Calu3 (cell line): ENCODE measurements at regions not wholly inside any gene's neighbourhood (a gene's known extent, or its start where the extent isn't known, plus 50 kb on each side); places are given as distances from the start of the nearest gene placed in this dataset.

Experiments
- BruUV-seq: library from RNA; stranded (reverse); fragments of 400-500 nt; replicated peaks from 2 replicates; lab custom pipeline; 2021; lab: Mats Ljungman, UMichigan
- CTCF ChIA-PET: fragments of 300-600 bp; sonication (Branson Sonifier 250); formaldehyde crosslinking; loops from one replicate; lab custom pipeline; 2022; ENCODE audit warnings: antibody characterized with exemption; lab: Charles Lee
- DNase-seq: peaks from one replicate; pipeline ENCODE4 v3.0.0; 2022
- H3K27ac Mint-ChIP-seq: one replicate; pipeline ENCODE4 v1.8.0; 2022; ENCODE audit warnings: mixed read lengths; ENCODE audit not compliant: unreplicated experiment
- H3K27me3 Mint-ChIP-seq: one replicate; pipeline ENCODE4 v1.8.0; 2022; ENCODE audit warnings: mixed read lengths; ENCODE audit not compliant: unreplicated experiment
- H3K36me3 Mint-ChIP-seq: one replicate; pipeline ENCODE4 v1.8.0; 2022; ENCODE audit warnings: mild to moderate bottlenecking, moderate library complexity, mixed read lengths; ENCODE audit not compliant: insufficient read depth, unreplicated experiment
- H3K4me1 Mint-ChIP-seq: one replicate; pipeline ENCODE4 v1.8.0; 2022; ENCODE audit warnings: mild to moderate bottlenecking, low read depth, mixed read lengths; ENCODE audit not compliant: unreplicated experiment
- H3K4me3 Mint-ChIP-seq: one replicate; pipeline ENCODE4 v1.8.0; 2022; ENCODE audit warnings: mild to moderate bottlenecking, low read depth, moderate library complexity, mixed read lengths; ENCODE audit not compliant: unreplicated experiment
- H3K9me3 Mint-ChIP-seq: one replicate; pipeline ENCODE4 v1.8.0; 2022; ENCODE audit warnings: low read depth, mixed read lengths; ENCODE audit not compliant: unreplicated experiment
- CTCF ChIP-seq: fragments of 200-600 bp; IDR thresholded peaks from one replicate; pipeline ENCODE4 v1.8.0; 2022; ENCODE audit warnings: antibody characterized with exemption; ENCODE audit not compliant: unreplicated experiment
- intact Hi-C: fragments of 100-400 bp; cut with micrococcal nuclease; formaldehyde crosslinking; loops from one replicate; pipeline ENCODE4 v1.10.0; 2022; ENCODE audit not compliant: unreplicated experiment

GRCh38 chr20:60953321-60953720 lies 298.7 kb upstream of the CDH4 start:
- CTCF ChIA-PET: no interaction called here
- Mint-ChIP-seq H3K27me3 (no peaks in the 10 kb centered on the region), H3K36me3 (no peaks in the 10 kb centered on the region), H3K9me3 (peaks cover 8% of the 10 kb centered on the region), H3K4me3 (no peak overlapping the region), H3K4me1 (no peaks in the 10 kb centered on the region), H3K27ac (no peak overlapping the region)
- TF ChIP-seq CTCF: no peak
- intact Hi-C loops: no loop called here
- DNase-seq: no peak
- no TSS peak for BruUV-seq

- no TSS peak for BruUV-seq
- intact Hi-C loops: no loop called here
- H3K4me1 Mint-ChIP-seq: no peaks in the 10 kb centered on the region
- no peak for TF ChIP-seq CTCF
- no peak overlapping the region for H3K27ac Mint-ChIP-seq
- no peaks in the 10 kb centered on the region for H3K27me3 Mint-ChIP-seq
- CTCF ChIA-PET: no interaction called here
- DNase-seq: no peak
- no peak overlapping the region for H3K4me3 Mint-ChIP-seq
- peaks cover 9% of the 10 kb centered on the region for H3K9me3 Mint-ChIP-seq
- no peaks in the 10 kb centered on the region for H3K36me3 Mint-ChIP-seq
These were observed 296.4 kb upstream of the CDH4 start for GRCh38 chr20:60955706-60956105.

GRCh38 chr20:60956194-60956593 lies 295.9 kb upstream of the CDH4 start:
- H3K27ac Mint-ChIP-seq: no peak overlapping the region
- H3K4me1 Mint-ChIP-seq: no peaks in the 10 kb centered on the region
- intact Hi-C loops: no loop called here
- H3K4me3 Mint-ChIP-seq: no peak overlapping the region
- no peaks in the 10 kb centered on the region for H3K36me3 Mint-ChIP-seq
- BruUV-seq: no TSS peak
- H3K9me3 Mint-ChIP-seq: peaks cover 10% of the 10 kb centered on the region
- DNase-seq: no peak
- CTCF ChIA-PET: no interaction called here
- no peaks in the 10 kb centered on the region for H3K27me3 Mint-ChIP-seq
- TF ChIP-seq CTCF: no peak

GRCh38 chr20:60957621-60958020 lies 294.4 kb upstream of the CDH4 start:
- CTCF ChIA-PET: no interaction called here
- H3K27ac Mint-ChIP-seq: no peak overlapping the region
- H3K36me3 Mint-ChIP-seq: no peaks in the 10 kb centered on the region
- intact Hi-C loops: no loop called here
- BruUV-seq: no TSS peak
- H3K27me3 Mint-ChIP-seq: no peaks in the 10 kb centered on the region
- no peaks in the 10 kb centered on the region for H3K4me1 Mint-ChIP-seq
- no peak for DNase-seq
- peaks cover 7% of the 10 kb centered on the region for H3K9me3 Mint-ChIP-seq
- no peak overlapping the region for H3K4me3 Mint-ChIP-seq
- no peak for TF ChIP-seq CTCF

- no peak for DNase-seq
- CTCF ChIA-PET: no interaction called here
- no peaks in the 10 kb centered on the region for H3K4me1 Mint-ChIP-seq
- H3K27me3 Mint-ChIP-seq: no peaks in the 10 kb centered on the region
- intact Hi-C loops: no loop called here
- TF ChIP-seq CTCF: no peak
- H3K36me3 Mint-ChIP-seq: no peaks in the 10 kb centered on the region
- no peak overlapping the region for H3K27ac Mint-ChIP-seq
- H3K9me3 Mint-ChIP-seq: peaks cover 7% of the 10 kb centered on the region
- no TSS peak for BruUV-seq
- H3K4me3 Mint-ChIP-seq: no peak overlapping the region
These were observed 292.1 kb upstream of the CDH4 start for GRCh38 chr20:60959971-60960370.
